ENCODE measurements at regions not wholly inside any gene's neighbourhood (a gene's known extent, or its start where the extent isn't known, plus 50 kb on each side); places are given as distances from the start of the nearest gene placed in this dataset.

- DNase-seq (ENCODE audit: low spot score), result no peak
Observed at GRCh38 chr20:24796236-24796635, 152.8 kb upstream of the CST7 start.

DNA sequence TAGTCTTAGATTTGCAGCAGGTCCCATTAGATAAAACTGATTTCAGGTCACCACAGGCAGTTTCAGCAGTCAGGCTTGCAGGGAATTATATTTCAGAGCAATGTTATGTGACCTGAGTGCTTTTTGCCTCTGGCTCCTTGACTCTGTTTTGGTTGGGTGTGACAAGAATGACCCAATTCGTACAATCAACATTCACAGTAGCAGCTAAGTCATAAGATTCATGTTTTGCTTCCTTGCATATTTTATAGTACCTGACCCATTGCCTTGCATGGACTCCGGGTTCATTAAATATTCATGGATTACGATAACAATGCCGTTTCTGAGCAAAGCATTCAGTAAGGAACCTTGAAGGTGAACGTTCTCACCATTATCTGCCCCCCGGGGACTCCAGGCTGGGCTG, 152.0 kb upstream of the CST7 start:
- no peak for DNase-seq (ENCODE audit: low spot score)

DNA sequence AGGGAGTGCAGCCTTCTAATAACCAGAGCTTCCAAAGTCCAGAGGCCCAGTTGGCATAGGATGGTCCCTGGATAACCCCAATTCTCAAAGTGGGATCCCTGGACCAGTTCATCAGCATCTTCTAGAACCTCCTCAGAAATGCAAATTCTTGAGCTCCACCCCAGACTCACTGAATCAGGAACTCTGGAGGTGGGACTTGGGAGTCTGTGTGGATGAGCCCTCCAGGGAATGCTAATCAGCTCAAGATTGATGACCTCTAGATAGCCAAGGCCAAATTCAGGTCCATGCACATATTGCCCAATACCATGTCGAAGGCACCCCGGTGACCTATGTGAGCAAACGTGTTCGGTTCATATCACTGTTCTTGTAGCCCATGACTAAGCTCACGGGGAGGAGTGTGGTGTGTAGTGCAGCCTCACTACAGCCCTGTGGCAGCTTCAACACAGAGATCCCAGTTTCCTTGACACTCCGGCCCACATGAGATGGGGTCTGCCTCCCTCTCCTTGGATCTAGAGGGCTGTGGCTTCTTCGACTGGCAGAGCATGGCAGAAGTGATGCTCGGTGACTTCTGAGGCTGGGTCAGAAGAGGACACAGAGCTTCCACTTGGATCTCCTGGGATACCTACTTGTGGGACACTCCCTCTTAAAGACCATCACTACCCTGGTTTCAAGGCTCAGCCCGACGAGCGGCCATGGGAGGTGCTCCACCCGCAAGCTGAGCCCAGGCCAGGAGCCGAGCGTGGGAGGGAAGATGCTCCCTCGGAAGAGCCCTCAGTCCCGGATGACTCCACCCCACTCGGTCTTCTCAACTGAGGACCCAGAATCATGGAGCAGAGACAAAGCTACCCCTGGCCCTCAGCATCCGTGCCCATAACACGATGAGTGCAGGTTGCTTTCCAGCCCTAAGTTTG, 151.1 kb upstream of the CST7 start:
- no peak for DNase-seq (ENCODE audit: low spot score)

DNA sequence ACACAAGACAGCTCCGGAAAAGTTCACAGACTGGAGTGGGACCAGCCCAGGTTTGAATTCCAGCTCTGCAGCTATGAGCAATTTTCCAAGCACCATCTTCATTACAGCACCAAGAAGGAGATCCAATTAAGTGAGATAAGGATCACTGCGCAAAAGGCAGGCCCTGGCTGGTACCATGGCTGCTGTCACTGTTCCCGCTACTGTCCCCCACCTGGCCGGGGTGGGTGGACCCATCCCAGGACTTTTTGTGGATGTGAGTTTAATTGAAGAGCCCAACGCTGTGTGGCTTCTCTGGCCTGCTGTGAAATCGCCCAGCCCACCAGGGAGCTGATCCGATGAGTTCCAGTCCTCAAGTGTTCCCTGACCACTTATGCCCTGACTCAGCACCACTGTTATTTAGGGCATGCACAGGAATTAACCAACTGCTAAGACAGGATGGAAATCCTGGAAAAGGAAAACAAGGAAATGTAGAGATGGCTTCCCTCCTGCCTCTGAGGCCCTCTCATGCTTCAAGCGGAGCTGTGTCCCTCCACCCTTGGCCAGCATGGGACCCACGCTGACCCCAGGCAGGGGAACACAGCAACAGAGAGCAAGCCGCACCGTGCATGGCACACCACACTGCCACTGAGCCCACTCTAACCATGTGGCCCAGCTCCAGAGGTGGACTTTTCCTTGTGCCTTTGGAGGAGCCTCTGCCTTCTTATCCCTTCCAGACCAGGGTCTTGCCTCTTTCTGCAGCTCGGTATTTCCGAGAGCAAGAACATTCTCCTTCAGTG, 150.0 kb upstream of the CST7 start:
- no peak for DNase-seq (ENCODE audit: low spot score)

DNA sequence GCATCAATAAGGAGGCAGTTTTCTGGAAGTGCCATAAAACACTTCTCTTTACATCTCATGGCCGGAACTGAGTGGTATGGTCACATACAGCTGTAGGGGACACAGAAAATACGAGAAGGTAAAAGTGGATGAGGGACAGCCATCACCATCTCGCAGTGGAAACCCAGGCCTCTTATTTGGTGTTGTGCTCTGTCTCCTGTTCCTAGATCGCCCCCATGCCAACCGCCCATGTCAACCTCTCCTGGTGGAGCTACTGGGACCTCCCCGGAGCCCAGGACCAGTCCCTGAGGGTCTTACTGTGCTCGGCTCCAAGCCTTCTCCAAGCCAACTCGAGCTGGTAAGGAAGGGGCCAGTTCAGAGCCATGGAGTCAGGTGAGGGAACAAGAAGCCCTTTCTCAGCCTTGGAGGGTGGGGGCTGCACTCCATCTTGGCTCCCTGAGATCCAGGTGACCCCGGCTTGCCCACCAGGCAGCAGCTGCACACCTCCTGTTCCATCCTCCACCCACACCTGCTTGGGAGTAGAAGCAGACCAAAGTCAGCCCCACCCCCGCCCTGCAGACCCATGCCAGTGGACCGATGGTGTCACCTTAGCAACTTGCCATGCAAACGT, 149.0 kb upstream of the CST7 start:
- no peak for DNase-seq (ENCODE audit: low spot score)

- DNase-seq (ENCODE audit: low spot score), result no peak
Observed at GRCh38 chr20:24802286-24802820, 146.7 kb upstream of the CST7 start.

DNA sequence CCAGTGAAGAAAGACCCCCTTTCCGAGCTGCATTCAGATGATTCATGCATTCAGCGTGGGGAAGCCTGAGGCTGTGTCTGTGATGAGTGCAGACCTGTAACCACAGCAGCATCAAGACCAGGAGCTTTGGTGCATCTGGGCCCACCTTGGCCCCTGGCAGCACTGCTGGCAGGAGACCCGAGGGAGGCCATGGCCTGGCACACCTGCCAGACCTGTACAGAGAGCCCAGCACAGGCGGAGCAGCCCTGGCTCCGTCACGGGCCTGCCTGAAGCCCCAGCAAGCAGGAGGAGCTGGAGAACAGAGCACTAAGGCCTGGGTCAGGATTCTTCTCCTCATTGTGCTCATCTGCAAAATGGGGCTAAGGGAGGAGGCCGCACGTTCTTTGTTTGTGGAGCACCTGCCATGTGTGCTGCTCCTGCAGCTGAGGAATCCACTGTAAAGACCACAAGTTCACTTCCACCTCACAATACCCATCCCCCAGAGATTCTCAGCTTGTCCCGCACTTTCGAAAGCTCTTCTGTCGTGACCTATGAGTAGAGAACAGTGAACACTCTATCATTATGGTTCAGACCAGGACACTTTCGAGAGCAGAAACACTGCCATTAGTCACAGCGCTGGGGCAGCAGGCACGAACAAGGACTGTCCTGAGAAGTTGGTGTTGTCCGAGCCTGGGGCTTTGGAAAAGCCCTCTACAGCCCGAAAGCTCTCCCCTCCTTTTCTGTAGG, 144.4 kb upstream of the CST7 start:
- DNase-seq (ENCODE audit: low spot score), result no peak

DNA sequence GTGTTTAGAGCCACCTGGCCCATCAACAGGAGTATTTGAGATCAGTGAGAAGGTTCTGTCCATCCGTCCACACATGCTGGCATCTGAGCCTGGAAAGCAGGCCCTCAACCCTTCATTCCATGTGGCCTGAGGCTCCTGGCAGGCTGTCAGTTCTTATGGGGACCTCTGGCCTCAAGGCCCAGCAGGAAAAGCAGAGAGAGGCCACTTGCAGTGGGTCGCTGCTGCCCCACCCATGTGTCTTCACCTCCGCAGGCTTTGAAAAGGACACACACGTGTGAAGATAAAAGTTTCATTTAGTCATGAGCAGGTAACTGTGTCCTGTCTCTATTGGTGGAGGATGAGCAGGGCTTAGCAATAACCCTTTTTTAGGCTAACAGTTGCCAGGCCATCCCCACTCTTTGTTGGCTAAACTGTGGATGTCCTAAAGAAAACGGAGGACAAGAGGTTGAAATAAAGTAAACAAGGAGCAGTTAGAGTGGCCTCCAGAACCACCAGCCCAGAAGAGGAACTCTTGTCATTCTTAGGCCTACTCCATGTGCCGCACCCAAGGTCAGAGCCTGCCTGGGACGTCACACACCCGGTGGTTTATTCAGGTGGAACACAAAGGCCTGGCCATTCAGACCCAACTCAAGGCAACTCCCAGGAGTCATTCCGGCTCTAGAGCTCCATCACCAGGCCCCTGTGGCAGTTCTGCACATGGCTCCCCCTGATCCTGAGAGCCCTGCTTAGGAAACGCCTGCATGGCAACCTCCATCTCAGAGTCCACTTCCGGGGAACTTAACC, 143.4 kb upstream of the CST7 start:
- DNase-seq (ENCODE audit: low spot score), result no peak

- DNase-seq (ENCODE audit: low spot score), result no peak
Observed at GRCh38 chr20:24806705-24807676, 142.1 kb upstream of the CST7 start.

DNA sequence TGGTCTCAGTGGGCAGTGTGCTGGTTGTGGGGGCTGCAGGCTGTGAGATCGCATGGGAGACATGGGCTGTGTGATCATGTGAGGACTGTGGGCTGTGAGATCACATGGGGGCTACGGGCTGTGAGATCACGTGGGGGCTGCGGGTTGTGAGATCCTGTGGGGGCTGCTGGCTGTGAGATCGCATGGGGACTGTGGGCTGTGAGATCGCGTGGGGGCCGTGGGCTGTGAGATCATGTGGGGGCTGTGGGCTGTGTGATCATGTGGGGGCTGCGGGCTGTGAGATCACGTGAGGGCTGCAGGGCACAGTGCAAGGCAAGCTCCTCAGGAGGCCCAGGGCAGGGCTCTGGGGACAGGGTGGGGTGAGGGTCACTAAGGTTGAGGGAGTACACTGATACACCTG, 140.5 kb upstream of the CST7 start:
- DNase-seq (ENCODE audit: low spot score), result no peak

- no peak for DNase-seq (ENCODE audit: low spot score)
Observed at GRCh38 chr20:24809606-24810005, 139.5 kb upstream of the CST7 start.

DNA sequence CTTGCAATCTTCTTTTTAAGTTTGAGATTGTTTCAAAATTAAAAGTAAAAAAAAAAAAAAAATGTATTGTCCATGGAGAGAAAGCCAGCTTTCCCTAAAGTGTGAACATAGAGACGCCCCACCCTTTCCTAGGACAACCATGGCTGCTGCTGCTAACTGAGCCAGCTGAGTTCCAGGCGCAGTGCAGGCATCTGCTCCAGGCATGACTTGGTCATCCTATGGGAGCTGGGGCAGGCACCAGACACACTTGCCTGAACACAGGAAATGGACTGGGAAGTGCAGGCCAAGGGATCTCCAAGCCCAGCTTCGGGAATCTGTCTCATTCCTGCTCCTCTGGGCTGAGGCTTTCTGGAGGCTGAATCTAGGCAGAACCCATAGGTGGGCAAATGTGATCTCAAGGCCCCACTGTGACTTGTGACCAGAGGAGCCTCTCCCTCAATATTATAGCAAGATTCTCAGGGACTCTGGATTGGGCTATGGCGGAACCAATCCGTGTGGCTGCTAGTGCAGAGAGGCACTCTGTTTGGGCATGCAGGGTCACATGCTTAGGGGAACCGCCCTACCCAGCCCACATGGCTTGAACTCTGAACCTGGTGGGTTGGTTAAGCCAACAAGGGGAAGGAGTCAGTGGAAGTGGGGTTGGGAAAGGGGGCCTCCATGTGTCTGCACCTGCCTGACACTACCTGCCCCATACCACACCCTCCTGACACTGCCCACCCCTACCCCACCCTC, 138.2 kb upstream of the CST7 start:
- DNase-seq (ENCODE audit: low spot score), result no peak

- no peak for DNase-seq (ENCODE audit: low spot score)
Observed at GRCh38 chr20:24812373-24812772, 136.7 kb upstream of the CST7 start.

DNA sequence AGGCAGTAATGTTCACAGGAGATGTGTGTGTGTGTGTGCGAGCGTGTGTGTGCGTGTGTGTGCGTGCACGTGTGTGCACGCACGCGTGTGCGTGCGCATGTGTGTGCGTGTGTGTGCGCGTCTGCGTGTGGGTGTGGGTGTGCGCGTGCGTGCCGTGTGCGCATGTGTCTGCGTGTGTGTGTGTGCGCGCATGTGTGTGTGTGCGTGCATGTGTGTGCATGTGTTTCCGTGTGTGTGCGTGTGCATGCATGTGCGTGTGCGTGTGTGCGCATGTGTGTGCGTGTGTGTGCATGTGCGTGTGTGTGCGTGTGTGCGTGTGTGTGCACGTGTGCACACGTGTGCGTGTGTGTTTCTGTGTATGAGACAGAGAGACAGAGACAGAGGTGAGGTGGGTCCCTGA, 136.0 kb upstream of the CST7 start:
- no peak for DNase-seq (ENCODE audit: low spot score)

DNA sequence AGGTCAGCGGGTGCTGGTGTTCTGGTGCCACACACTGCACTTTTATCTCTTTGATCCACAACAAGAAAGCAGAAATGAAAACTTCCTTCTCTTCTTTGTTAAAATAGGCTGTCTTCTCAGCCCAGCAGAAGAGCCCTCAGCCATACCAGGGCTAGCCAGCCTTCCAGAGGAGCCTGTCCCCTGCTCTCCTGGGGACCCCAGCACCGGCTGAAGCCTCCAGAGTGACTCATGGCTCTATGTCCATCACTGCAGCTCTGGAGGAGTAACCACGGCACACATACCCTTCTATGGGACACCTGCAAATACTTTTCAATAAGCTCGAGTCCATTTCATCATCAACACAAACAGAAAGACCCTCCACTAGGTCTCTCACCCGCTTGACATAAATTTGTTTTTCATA, 135.6 kb upstream of the CST7 start:
- DNase-seq (ENCODE audit: low spot score), result no peak

DNA sequence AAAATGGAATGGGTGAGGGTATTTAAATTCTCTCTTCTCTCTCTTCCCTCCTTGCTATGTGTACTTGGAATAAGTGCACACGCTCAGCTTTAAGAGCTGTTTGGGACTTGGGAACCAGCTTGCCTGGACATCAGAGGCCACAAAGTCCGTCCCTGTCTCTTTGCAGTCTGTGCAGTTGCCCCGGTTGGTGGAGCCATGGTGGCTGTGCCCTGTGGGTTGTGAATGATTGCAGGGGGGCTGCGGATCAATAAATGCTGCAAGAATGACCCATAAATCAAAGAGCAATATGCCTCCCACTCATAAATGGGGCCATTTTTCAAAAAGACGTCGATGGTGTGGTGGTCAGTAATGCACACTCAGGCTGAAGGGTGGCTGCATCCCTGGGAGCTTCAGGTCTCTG, 135.1 kb upstream of the CST7 start:
- no peak for DNase-seq (ENCODE audit: low spot score)

GRCh38 chr20:24814556-24815195, 134.4 kb upstream of the CST7 start:
- no peak for DNase-seq (ENCODE audit: low spot score)

GRCh38 chr20:24815196-24815815, 133.8 kb upstream of the CST7 start:
- no peak for DNase-seq (ENCODE audit: low spot score)
